ENCODE measurements at regions not wholly inside any gene's neighbourhood (a gene's known extent, or its start where the extent isn't known, plus 50 kb on each side); places are given as distances from the start of the nearest gene placed in this dataset.

- no peak for DNase-seq (ENCODE audit: low spot score)
Measured at GRCh38 chr13:86729206-86729605, 930.0 kb upstream of the SLITRK6 start.

GRCh38 chr13:86731987-86732386, 932.8 kb upstream of the SLITRK6 start:
- no peak for DNase-seq (ENCODE audit: low spot score)

- no peak for DNase-seq (ENCODE audit: low spot score)
Measured at GRCh38 chr13:86737334-86737932, 933.7 kb upstream of the SLITRK5 start.

- no peak for DNase-seq (ENCODE audit: low spot score)
Measured at GRCh38 chr13:86741762-86742285, 929.3 kb upstream of the SLITRK5 start.

- DNase-seq (ENCODE audit: low spot score): no peak
Measured at GRCh38 chr13:86757236-86757978, 913.8 kb upstream of the SLITRK5 start.

- DNase-seq (ENCODE audit: low spot score): no peak
Measured at GRCh38 chr13:86758116-86758515, 913.1 kb upstream of the SLITRK5 start.

- no peak for DNase-seq (ENCODE audit: low spot score)
Measured at GRCh38 chr13:86760620-86761019, 910.6 kb upstream of the SLITRK5 start.

- no peak for DNase-seq (ENCODE audit: low spot score)
Measured at GRCh38 chr13:86765462-86765861, 905.7 kb upstream of the SLITRK5 start.

- no peak for DNase-seq (ENCODE audit: low spot score)
Measured at GRCh38 chr13:86788616-86789015, 882.6 kb upstream of the SLITRK5 start.

GRCh38 chr13:86792153-86792651, 879.0 kb upstream of the SLITRK5 start:
- no peak for DNase-seq (ENCODE audit: low spot score)

- DNase-seq (ENCODE audit: low spot score): no peak
Measured at GRCh38 chr13:86795858-86796257, 875.3 kb upstream of the SLITRK5 start.

GRCh38 chr13:86810361-86810760, 860.8 kb upstream of the SLITRK5 start:
- no peak for DNase-seq (ENCODE audit: low spot score)

- no peak for DNase-seq (ENCODE audit: low spot score)
Measured at GRCh38 chr13:86813198-86813597, 858.0 kb upstream of the SLITRK5 start.

GRCh38 chr13:86825410-86825809, 845.8 kb upstream of the SLITRK5 start:
- no peak for DNase-seq (ENCODE audit: low spot score)

- DNase-seq (ENCODE audit: low spot score): no peak
Measured at GRCh38 chr13:86826232-86826631, 844.9 kb upstream of the SLITRK5 start.

GRCh38 chr13:86830046-86830445, 841.1 kb upstream of the SLITRK5 start:
- DNase-seq (ENCODE audit: low spot score): no peak

GRCh38 chr13:86831084-86831483, 840.1 kb upstream of the SLITRK5 start:
- DNase-seq (ENCODE audit: low spot score): no peak

GRCh38 chr13:86838411-86839120, 832.6 kb upstream of the SLITRK5 start:
- no peak for DNase-seq (ENCODE audit: low spot score)

GRCh38 chr13:86839221-86839620, 832.0 kb upstream of the SLITRK5 start:
- no peak for DNase-seq (ENCODE audit: low spot score)

- DNase-seq (ENCODE audit: low spot score): no peak
Measured at GRCh38 chr13:86840250-86841191, 830.6 kb upstream of the SLITRK5 start.

GRCh38 chr13:86841264-86841663, 829.9 kb upstream of the SLITRK5 start:
- no peak for DNase-seq (ENCODE audit: low spot score)

Measured in SK-N-DZ (cell line).